DMS114 treated with DMSO at 0.1 percent for 48 hours (cell line): ENCODE measurements at regions not wholly inside any gene's neighbourhood (a gene's known extent, or its start where the extent isn't known, plus 50 kb on each side); places are given as distances from the start of the nearest gene placed in this dataset.
A peak's percentile ranks its signal among the peaks of the same experiment; 100 is the strongest.
"Not testable (repeated sequence)": the region's sequence is repeated elsewhere in the genome, so short reads cannot be mapped to it uniquely, and the experiment has no call there.

Source experiments
- DNase-seq: peaks from one replicate; lab custom pipeline; 2025; ENCODE audit not compliant: unreplicated experiment; lab: John Stamatoyannopoulos, UW

GRCh38 chr6:97669191-97670031 lies 386.4 kb upstream of the MMS22L start:
- DNase-seq = no peak

DNA sequence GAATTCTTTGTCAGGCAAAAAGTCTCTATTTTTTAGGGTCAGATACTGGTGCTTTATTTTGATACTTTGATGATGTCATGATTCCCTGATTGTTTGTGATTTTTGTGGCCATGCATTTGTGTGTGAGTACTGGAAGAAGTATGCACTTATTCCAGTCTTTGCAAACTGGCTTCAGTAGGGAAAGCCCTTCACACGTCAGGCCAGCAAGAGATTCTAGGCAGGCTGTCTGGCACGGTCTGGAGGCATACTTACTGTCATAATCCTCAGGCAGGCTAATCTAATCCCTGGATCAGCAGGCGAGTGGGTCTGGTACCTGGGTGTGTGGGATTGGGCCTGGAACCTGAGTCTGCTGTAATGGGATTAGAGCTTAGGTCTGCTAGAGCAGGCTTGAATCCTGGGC lies 391.8 kb upstream of the MMS22L start:
- no peak for DNase-seq

- DNase-seq = no peak
Measured at GRCh38 chr6:97677626-97678025, 394.6 kb upstream of the MMS22L start.

- no peak for DNase-seq
Measured at GRCh38 chr6:97687916-97688315, 404.9 kb upstream of the MMS22L start.

DNA sequence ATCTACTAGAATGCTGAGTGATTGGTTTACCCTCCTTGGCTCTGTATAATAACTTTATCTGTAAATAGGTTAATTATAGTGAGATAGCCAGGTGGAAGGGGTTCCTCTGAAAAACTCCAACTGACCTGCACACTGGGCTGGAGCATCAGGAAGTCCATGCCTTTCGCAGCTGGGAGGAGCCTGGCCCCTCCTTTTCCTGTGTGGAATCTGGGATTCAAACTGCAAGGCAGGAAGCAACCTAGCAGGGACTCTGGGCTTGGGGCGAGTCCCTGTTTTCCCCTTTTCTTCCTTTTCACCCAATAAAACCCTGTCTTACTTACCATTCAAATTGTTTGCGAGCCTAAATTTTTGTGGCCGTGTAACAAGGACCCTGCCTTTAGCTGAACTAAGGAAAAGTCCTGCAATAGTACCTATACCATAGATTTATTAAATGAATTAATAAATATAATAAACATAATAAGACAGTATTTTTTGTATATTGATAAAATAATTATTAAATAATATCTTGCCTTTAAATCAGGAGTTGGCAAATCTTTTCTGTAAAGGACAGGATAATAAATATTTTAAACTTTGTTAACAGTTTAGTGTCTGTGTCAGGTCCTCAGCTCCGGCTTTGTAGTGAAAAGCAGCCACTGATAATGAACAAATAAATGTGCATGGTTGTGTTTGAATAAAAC lies 406.2 kb upstream of the MMS22L start:
- no peak for DNase-seq

DNA sequence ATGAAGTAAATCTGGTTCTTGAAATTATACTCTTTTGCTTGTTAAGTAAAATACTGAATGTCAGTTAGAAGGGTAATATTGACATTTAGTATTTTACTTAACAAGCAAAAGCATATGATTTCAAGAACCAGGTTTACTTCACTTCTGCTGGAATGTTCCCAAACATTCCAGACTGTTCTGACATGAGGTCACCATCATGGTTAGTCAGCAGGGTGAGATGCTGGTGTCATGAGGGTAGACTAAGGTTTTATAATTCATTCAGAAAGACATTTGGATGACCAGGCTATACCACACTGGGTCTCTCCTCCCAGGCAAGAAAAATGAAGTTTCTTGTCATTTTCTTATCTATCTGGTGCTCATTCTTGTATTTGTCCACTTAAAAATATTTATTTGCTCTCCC lies 414.4 kb upstream of the MMS22L start:
- DNase-seq = no peak

GRCh38 chr6:97701801-97702200 lies 418.8 kb upstream of the MMS22L start:
- no peak for DNase-seq

DNA sequence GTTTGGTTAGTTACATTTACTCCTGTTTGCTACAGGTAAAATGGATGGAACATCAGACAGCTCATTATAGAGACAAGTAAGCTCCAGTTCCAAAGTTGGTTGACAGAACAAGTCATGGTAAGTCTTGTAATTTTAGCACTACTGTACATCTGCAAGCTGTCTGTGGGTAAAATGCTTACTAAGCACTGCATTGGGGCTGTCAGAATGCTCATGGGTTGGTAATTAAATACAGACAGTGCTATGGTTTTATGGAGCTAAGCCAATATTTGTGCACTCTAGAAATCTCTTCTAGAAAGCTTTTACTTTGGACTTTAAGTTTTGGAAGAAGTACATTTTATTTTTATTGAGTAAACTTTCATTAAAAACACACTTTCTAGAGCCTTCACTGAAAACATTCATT lies 419.2 kb upstream of the MMS22L start:
- no peak for DNase-seq

DNA sequence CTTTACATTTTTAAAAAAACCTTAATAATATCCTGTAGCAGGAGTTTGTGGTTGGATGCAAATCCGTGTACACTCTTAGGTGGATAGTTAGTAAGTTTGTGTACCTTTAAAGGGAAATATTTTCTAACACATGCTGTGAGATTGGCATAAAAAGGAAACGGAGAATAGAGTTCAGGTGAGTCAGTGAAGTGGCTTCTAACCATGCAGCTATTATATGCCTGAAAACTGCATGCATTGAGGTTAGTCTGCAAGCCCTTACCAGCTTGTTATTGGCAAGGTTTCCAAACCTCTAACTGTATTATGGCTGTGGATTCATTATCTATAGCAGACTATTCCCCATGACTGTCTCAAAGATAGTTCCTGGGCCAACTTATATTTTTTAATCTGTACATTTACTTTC lies 420.6 kb upstream of the MMS22L start:
- no peak for DNase-seq

- peak; percentile 2 for DNase-seq
Measured at GRCh38 chr6:97705568-97705967, 422.6 kb upstream of the MMS22L start.

GRCh38 chr6:97712751-97713150 lies 429.7 kb upstream of the MMS22L start:
- DNase-seq = no peak

DNA sequence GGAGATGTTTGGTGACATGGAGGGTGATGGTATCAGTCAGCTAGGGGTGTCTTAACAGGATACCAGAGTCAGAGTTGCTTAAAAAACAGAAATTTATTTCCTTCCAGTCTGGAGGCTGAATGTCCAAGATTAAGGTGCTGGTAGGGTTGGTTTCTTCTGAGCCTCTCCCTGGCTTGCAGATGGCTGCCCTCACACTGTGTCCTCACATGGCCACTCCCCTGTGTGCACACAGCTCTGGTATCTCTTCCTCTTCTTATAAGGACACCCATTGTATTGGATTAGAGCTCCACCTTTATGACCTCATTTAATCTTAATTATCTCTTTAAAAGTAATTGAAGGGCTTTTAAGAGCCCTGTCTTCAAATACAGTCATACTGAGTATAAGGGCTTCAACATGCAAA lies 431.8 kb upstream of the MMS22L start:
- DNase-seq = no peak

DNA sequence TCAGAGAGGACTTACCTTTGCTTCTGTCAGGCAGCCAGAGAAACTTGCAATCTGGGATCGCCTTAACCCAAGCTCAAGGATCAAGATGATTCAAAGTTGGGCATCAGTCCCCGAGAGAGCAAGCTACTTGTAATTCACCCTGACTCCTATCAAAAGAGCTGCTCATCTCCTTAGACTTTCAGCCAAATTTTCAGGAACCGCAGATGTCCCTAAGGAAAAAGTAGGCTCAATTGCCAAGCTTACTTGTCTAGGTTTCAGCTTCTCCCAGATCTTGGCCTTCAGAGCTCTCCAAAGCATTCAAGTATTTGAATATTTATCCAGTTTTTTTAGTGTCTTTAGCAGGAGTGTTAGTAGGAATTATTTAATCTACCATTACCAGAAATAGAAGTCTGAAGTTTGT lies 434.1 kb upstream of the MMS22L start:
- no peak for DNase-seq

DNA sequence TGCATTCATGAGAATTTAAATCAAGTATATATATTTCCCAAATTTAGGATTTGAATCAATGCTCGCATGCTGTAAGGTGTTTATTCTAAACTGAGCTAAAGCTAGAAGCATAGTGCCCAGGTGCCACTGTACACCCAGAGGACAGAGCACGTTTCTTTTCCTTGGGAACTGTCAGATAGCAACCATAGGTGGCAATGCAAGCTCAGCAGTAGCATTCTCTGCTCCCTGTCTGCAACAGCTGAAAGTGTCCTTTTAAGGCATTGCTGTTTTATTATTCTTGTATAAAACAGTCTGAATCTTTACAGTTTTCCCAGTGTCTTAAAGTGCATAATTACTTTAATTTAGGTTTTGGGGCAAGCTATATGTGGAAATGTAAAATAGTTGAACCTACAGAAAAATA lies 443.4 kb upstream of the MMS22L start:
- no peak for DNase-seq

GRCh38 chr6:97732045-97732444 lies 449.0 kb upstream of the MMS22L start:
- no peak for DNase-seq

DNA sequence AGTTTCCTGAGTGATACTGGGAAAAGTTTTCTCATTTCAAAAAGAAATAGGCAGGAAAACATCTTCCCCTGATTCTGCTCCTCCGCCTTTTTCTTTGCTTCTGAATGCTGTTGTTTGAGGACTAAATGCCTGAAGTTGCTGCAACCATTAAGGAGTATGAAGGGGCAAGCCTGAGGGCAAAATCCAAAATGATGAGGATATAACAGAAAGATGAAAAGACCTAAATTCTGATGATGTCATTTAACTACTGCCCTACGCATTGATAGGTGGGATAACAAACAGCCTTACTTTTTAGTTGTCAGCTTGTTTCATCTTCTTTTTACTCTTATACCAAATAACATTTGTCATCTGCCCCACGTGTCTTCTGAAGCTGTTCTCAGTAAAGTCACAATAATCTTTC lies 474.6 kb upstream of the MMS22L start:
- DNase-seq = no peak

DNA sequence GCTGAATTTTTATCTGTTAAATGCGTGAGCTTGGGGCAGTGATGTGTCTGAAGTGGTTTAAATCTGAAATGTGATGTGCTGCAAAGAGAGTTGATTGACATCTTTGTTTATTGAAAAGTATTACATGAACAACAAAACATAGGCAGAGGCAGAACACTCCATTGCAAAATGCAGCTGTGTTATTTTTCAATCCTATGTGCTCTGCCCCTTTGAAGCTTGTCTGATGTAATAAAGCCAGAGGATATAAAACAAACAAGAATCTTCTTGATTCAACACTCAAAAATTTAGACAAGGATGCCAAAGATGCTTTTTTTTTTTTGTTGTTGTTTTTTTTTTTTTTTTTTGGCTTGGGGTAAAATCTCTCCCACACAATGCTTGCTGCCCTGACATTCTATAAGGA lies 482.4 kb upstream of the MMS22L start:
- no peak for DNase-seq

DNA sequence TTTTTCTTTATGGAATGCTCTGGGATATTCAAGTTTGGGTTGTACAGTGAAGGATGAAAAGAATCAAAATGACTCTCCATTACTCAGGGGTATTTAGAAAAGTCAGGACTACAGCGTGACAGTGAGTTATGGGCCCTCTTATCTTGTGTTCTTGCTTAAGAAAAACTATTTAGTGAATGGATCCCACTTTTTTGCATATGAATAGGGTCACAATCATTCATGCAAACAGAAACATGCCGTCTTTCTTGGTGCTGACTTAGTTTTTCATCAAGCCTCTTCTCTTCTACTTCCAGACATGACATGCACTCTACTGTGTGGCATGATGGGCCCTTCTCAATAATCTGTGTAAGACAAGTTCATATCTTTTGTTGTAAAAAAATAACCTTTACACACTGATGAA lies 488.4 kb upstream of the MMS22L start:
- no peak for DNase-seq

DNA sequence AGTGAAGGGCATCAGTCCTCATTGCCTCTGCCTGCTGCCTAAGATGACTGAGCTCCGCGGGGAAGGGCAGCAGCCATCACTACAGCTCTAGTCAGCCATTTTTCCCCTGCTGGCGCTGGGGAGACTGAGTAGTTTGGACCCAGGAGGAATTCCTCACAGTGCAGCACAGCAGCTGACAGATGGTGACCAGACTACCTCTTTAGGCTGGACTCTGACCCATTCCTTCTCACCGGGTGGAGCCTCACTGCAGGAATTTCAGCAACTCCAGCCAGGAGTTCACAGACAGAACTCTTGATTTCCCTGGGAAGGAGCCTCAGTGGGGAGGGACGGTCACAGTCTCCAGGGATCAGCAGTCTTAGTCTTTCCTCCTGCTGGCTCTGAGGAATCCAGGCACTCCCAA lies 492.0 kb upstream of the MMS22L start:
- DNase-seq = no peak

- DNase-seq = no peak
Measured at GRCh38 chr6:97778290-97779038, 495.4 kb upstream of the MMS22L start.

DNA sequence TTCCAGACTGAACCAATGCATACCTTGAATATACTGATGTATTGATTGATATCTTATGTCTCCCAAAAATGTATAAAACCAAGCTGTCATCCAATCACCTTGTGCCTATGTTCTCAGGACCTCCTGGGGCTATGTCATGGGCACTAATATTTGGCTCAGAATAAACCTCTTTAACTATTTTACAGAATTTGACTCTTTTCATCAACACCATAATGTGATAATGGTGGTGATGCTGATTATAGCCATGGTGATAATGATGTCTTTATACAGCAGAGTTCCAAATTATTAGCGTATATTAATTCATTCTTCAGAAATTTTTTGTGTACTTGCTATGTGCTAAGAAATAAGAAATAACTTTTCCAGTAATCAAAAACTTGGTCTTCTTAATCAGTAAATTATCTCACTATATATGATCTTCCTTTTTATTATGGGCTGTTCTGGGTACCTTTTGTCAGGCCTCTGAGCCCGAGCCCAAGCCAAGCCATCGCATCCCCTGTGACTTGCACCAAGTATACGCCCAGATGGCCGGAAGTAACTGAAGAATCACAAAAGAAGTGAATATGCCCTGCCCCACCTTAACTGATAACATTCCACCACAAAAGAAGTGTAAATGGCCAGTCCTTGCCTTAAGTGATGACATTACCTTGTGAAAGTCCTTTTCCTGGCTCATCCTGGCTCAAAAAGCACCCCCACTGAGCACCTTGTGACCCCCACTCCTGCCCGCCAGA lies 496.2 kb upstream of the MMS22L start:
- not testable (repeated sequence) for DNase-seq
